ENCODE measurements at regions not wholly inside any gene's neighbourhood (a gene's known extent, or its start where the extent isn't known, plus 50 kb on each side); places are given as distances from the start of the nearest gene placed in this dataset.

DNA sequence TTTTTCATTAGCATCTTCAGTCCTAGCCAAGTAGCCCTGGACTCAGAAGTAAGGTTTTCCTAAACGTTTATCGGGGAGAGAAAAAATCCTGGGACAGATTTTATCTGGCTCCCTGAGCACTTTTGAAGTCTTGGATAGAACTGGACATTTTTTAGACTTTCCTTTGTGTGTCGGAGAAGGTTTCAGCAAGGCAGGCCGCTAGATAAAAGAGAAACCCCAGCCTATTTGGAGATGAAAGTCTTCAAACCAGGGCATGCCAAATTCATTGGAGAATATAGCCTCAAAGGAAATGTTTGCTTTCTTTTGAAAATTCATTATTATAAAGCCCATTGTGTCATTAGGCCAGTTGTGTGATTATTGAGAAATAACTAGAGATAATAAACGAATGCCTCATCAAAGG is 228.1 kb downstream of the BAMBI start:
- TF ChIP-seq, protein P1, sequence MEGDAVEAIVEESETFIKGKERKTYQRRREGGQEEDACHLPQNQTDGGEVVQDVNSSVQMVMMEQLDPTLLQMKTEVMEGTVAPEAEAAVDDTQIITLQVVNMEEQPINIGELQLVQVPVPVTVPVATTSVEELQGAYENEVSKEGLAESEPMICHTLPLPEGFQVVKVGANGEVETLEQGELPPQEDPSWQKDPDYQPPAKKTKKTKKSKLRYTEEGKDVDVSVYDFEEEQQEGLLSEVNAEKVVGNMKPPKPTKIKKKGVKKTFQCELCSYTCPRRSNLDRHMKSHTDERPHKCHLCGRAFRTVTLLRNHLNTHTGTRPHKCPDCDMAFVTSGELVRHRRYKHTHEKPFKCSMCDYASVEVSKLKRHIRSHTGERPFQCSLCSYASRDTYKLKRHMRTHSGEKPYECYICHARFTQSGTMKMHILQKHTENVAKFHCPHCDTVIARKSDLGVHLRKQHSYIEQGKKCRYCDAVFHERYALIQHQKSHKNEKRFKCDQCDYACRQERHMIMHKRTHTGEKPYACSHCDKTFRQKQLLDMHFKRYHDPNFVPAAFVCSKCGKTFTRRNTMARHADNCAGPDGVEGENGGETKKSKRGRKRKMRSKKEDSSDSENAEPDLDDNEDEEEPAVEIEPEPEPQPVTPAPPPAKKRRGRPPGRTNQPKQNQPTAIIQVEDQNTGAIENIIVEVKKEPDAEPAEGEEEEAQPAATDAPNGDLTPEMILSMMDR (conservative IDR thresholded peaks at IDR 0.05 in 1 of 2, IDR thresholded peaks at IDR 0.05 in 1 of 2; ENCODE audit: low read depth in 1 of 2, low read length in 2 of 2) = no peak
- TF ChIP-seq EZH2 (IDR thresholded peaks at IDR 0.05; ENCODE audit: low read length, missing control alignments) = no peak

All from fibroblast of lung (primary cell).